Vagina (tissue), 2 donors: ENCODE measurements at regions not wholly inside any gene's neighbourhood (a gene's known extent, or its start where the extent isn't known, plus 50 kb on each side); places are given as distances from the start of the nearest gene placed in this dataset.

ENCODE experiments used
- DNase-seq, 2 donors: peaks; one replicate each; pipeline ENCODE4 v3.0.0-alpha.2; 2017; ENCODE audit errors: extremely low spot score in 2 of 2
- H3K27ac ChIP-seq: fragments of 200-600 bp; sonication (generic); one replicate; pipeline ENCODE4 v1.5.1; 2019
- H3K27me3 ChIP-seq: fragments of 200-600 bp; sonication (generic); one replicate; pipeline ENCODE4 v1.5.1; 2019
- H3K36me3 ChIP-seq, 2 donors: fragments of 200-600 bp; sonication (generic); one replicate each; pipeline ENCODE4 v1.5.1; 2017 to 2019
- H3K4me1 ChIP-seq: fragments of 200-600 bp; sonication (generic); one replicate; pipeline ENCODE4 v1.5.1; 2019
- H3K4me3 ChIP-seq, 2 donors: fragments of 200-600 bp; sonication (generic); 1 replicate in 1 of 2; 2 replicates in 1 of 2; pipeline ENCODE4 v1.5.1; 2016 to 2019
- H3K9me3 ChIP-seq: fragments of 200-600 bp; sonication (generic); one replicate; pipeline ENCODE4 v1.5.1; 2019
- POLR2A ChIP-seq, 2 donors: fragments of 450-650 bp; IDR thresholded peaks; one replicate each; pipeline ENCODE4 v1.6.1; 2017; ENCODE audit warnings: antibody characterized with exemption in 2 of 2, mild to moderate bottlenecking in 2 of 2, moderate library complexity in 2 of 2
- POLR2AphosphoS5 ChIP-seq, 2 donors: sonication (generic); formaldehyde crosslinking; IDR thresholded peaks; one replicate each; pipeline ENCODE4 v1.9.0; 2017; ENCODE audit warnings: antibody characterized with exemption in 2 of 2, mild to moderate bottlenecking in 2 of 2, low read depth in 1 of 2; ENCODE audit not compliant: insufficient read depth in 1 of 2
- intact Hi-C: fragments of 100-400 bp; cut with DNase I; formaldehyde crosslinking; loops from one replicate; pipeline ENCODE4 v1.15.1; 2023
- TF ChIP-seq, protein P1 (sequence below), 3 experiments: fragments of 450-650 bp in 2 of 3; fragments of 200-600 bp in 1 of 3; sonication (generic) in 1 of 3; IDR thresholded peaks; one replicate each; pipeline ENCODE4 v1.5.1; 2017 to 2019; ENCODE audit warnings: antibody characterized with exemption in 3 of 3, mild to moderate bottlenecking in 2 of 3, moderate library complexity in 2 of 3

DNA sequence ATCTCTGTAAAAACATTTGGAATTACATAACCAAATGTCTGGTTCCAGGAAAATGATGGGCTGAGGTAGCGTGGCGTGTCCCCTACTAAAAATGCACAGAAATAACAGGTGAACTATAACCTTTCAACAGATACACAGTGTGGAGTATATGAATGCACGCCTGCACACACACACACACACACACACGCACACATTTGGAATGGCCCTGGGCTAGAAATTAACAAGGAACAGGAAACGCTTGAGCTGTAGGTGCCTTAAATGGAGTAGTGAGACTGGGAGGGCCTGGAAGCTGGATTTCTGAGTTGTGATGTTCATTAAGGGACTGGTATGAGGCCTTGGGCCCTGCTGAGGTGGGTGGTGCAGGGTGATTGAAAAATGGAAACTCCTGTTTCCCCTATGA is 246.5 kb upstream of the C1orf174 start:
- no peak for DNase-seq
- intact Hi-C loops, result no loop called here
- no peak overlapping the region for H3K4me3 ChIP-seq
- H3K27me3 ChIP-seq, result no peaks in the 10 kb centered on the region
- no peak overlapping the region for H3K27ac ChIP-seq
- H3K4me1 ChIP-seq, result no peaks in the 10 kb centered on the region
- H3K36me3 ChIP-seq, result no peaks in the 10 kb centered on the region
- TF ChIP-seq POLR2A (IDR thresholded peaks at IDR 0.05) (no peak), POLR2AphosphoS5 (IDR thresholded peaks at IDR 0.05; ENCODE audit: insufficient read depth in 1 of 2, low read depth in 1 of 2) (no peak)
- TF ChIP-seq, protein P1, sequence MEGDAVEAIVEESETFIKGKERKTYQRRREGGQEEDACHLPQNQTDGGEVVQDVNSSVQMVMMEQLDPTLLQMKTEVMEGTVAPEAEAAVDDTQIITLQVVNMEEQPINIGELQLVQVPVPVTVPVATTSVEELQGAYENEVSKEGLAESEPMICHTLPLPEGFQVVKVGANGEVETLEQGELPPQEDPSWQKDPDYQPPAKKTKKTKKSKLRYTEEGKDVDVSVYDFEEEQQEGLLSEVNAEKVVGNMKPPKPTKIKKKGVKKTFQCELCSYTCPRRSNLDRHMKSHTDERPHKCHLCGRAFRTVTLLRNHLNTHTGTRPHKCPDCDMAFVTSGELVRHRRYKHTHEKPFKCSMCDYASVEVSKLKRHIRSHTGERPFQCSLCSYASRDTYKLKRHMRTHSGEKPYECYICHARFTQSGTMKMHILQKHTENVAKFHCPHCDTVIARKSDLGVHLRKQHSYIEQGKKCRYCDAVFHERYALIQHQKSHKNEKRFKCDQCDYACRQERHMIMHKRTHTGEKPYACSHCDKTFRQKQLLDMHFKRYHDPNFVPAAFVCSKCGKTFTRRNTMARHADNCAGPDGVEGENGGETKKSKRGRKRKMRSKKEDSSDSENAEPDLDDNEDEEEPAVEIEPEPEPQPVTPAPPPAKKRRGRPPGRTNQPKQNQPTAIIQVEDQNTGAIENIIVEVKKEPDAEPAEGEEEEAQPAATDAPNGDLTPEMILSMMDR (IDR thresholded peaks at IDR 0.05), result no peak
- no peaks in the 10 kb centered on the region for H3K9me3 ChIP-seq

DNA sequence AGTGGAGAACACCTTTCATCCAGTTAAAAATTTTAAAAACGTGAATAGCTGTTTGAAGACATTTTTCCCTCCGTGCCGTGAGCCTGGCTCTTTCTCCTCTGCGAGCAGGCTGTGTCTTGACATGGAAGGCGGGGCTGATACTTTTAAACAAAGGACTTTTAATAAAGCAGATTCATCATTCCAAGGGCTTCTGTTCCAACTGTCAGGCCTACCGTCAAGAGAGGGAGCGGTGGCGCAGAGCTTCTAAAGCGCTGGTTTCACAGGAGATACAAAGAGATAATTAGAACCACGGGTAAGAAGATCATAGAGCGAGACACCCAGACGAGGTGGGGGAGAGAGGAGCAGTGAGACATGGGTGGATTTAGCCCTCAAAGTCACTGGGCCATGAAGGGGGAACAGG is 247.4 kb upstream of the C1orf174 start:
- intact Hi-C loops, result no loop called here
- TF ChIP-seq POLR2AphosphoS5 (IDR thresholded peaks at IDR 0.05; ENCODE audit: insufficient read depth in 1 of 2, low read depth in 1 of 2), result no peak
- no peak for TF ChIP-seq POLR2A (IDR thresholded peaks at IDR 0.05)
- TF ChIP-seq, protein P1 (IDR thresholded peaks at IDR 0.05), result no peak

DNA sequence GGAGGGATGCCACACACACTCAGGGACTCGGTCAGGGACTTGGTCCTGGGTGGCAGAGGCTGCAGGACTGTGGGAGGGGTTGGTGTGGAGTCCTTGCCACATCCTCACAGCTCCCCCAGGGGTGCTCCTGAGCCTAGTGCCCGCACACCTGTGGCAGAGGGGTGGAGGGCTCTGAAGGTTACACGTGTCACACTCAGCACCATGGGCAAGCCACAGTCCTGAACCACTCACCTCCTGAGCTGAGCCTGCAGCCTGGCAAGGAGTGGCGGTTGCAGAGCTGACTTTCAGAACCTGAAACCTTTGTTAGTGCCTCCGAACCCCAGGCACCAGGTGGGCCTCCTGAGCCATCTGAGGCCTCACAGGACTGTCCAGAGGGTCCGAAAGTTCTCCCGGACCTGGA is 249.2 kb upstream of the C1orf174 start:
- no peaks in the 10 kb centered on the region for H3K4me1 ChIP-seq
- H3K27ac ChIP-seq, result no peak overlapping the region
- intact Hi-C loops, result no loop called here
- H3K9me3 ChIP-seq, result no peaks in the 10 kb centered on the region
- no peaks in the 10 kb centered on the region for H3K36me3 ChIP-seq
- H3K27me3 ChIP-seq, result no peaks in the 10 kb centered on the region
- no peak for TF ChIP-seq POLR2A (IDR thresholded peaks at IDR 0.05)
- TF ChIP-seq, protein P1 (IDR thresholded peaks at IDR 0.05), result no peak
- no peak for TF ChIP-seq POLR2AphosphoS5 (IDR thresholded peaks at IDR 0.05; ENCODE audit: insufficient read depth in 1 of 2, low read depth in 1 of 2)
- H3K4me3 ChIP-seq, result no peak overlapping the region
- no peak for DNase-seq

More for the DNA sequence above, 247.4 kb upstream of the C1orf174 start:
- no peak overlapping the region for H3K27ac ChIP-seq
- H3K4me1 ChIP-seq, result no peaks in the 10 kb centered on the region
- no peak overlapping the region for H3K4me3 ChIP-seq
- H3K9me3 ChIP-seq, result no peaks in the 10 kb centered on the region
- H3K36me3 ChIP-seq, result no peaks in the 10 kb centered on the region
- no peak for DNase-seq
- H3K27me3 ChIP-seq, result no peaks in the 10 kb centered on the region

DNA sequence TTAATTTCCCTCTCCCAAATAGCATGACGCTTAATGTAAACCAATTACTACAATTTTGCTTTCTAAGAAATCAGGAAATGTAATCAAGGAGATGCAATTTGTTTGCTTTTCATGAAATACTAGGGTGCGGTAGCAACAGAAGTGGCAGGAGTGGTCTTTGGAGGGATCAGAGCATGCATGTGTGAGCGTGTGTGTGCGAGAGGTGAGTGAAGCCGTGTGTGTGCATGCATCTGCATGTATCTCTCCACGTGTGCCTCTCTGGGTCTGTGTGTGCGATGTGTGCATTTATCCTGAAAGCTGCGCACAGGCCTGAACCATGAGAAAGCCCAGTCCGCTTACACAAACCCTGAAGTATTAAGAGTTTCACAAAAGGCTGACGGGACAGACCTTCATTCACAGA is 249.8 kb upstream of the C1orf174 start:
- H3K4me3 ChIP-seq, result no peak overlapping the region
- H3K36me3 ChIP-seq, result no peaks in the 10 kb centered on the region
- H3K9me3 ChIP-seq, result no peaks in the 10 kb centered on the region
- H3K4me1 ChIP-seq, result no peaks in the 10 kb centered on the region
- no peak for TF ChIP-seq POLR2AphosphoS5 (IDR thresholded peaks at IDR 0.05; ENCODE audit: insufficient read depth in 1 of 2, low read depth in 1 of 2)
- TF ChIP-seq POLR2A (IDR thresholded peaks at IDR 0.05), result no peak
- TF ChIP-seq, protein P1 (IDR thresholded peaks at IDR 0.05), result no peak
- H3K27ac ChIP-seq, result no peak overlapping the region
- intact Hi-C loops, result no loop called here
- H3K27me3 ChIP-seq, result no peaks in the 10 kb centered on the region
- DNase-seq, result no peak

DNA sequence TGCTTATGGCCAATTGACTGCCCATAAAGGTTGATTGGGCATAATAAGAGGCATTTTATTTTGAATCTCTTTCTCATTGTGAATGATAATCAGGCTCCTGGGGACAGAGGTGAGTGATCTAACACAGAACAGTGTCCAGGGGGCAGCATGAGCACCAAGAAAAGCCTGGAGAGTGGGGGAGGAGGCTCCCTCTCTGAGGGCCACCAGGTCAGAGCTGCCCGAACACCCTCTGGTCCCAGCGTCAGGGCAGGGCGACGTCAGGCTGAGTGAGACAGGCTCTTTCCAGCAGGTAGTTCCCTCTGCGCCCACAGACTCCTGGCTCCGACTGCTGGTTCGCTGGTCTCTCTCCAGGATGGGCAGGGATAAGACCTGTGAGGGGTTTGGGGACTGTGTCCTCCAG is 250.2 kb upstream of the C1orf174 start:
- intact Hi-C loops, result no loop called here
- TF ChIP-seq POLR2A (IDR thresholded peaks at IDR 0.05), result no peak
- TF ChIP-seq, protein P1 (IDR thresholded peaks at IDR 0.05), result no peak
- TF ChIP-seq POLR2AphosphoS5 (IDR thresholded peaks at IDR 0.05; ENCODE audit: insufficient read depth in 1 of 2, low read depth in 1 of 2), result no peak
- no peaks in the 10 kb centered on the region for H3K4me1 ChIP-seq
- no peaks in the 10 kb centered on the region for H3K9me3 ChIP-seq
- DNase-seq, result no peak
- no peak overlapping the region for H3K27ac ChIP-seq
- no peak overlapping the region for H3K4me3 ChIP-seq
- no peaks in the 10 kb centered on the region for H3K27me3 ChIP-seq
- H3K36me3 ChIP-seq, result no peaks in the 10 kb centered on the region
